ENCODE measurements at regions not wholly inside any gene's neighbourhood (a gene's known extent, or its start where the extent isn't known, plus 50 kb on each side); places are given as distances from the start of the nearest gene placed in this dataset.

DNA sequence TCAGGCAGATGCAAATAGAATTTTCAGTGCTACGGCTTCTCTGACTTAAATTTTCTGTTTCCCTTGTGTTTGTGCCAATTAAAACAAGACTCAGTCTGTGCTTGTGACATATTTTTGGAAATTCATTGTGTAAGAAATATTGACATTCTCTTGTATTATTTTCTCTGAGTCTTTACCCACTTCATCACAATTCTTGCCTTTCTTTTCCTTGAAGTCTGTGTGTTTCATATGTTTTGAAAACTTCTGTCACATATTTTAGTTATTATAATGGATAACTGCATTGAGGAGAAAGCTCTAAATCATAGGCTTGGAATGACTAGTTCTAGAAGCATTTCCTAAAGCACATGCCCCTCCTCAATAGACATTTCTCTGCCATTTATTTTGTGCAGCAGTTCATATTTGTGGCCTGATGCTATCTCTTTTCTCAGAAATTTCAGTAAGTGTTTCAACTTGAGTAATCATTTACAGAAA, 206.6 kb downstream of the PALM2AKAP2 start:
- no peaks in the 10 kb centered on the region; a peak in 1 of 5 replicates for H3K27me3 ChIP-seq (ENCODE audit: control insufficient read depth in 1 of 2, insufficient read depth in 2 of 2, low read length in 2 of 2)
- no peak overlapping the region for H3K27ac ChIP-seq (ENCODE audit: extremely low read length, insufficient read depth, low read length)
- FAIRE-seq (no peak), DNase-seq (ENCODE audit: low spot score) (no peak), ATAC-seq (no peak)
- 73% methylated on average over 1 of the region's 1 CpG for WGBS (ENCODE audit: low lambda C conversion rate)
- H3K4me1 ChIP-seq (ENCODE audit: insufficient read depth, low read length): no peaks in the 10 kb centered on the region
- no peaks in the 10 kb centered on the region for H4K20me1 ChIP-seq (ENCODE audit: insufficient read depth, low read length)
- no TSS peak for BruUV-seq (replicated peaks)
- ChIA-PET CTCF (ENCODE audit: low intra/inter-chr PET ratio, low total read pairs) (no interaction called here), POLR2A (no interaction called here)
- H3K4me2 ChIP-seq (ENCODE audit: low read depth, low read length): no peak overlapping the region
- TF ChIP-seq CBX1 (IDR thresholded peaks at IDR 0.05; ENCODE audit: low read depth) (no peak), LCORL (IDR thresholded peaks at IDR 0.05) (no peak), LCORL (CRISPR knock-in tag; IDR thresholded peaks at IDR 0.05) (no peak), ZNF34 (CRISPR knock-in tag; IDR thresholded peaks at IDR 0.05; ENCODE audit: borderline replicate concordance) (no peak), TCF12 (IDR thresholded peaks at IDR 0.05) (no peak), TCF12 (CRISPR knock-in tag; IDR thresholded peaks at IDR 0.05) (no peak), ZNF839 (CRISPR knock-in tag; IDR thresholded peaks at IDR 0.05; ENCODE audit: borderline replicate concordance) (no peak), ZNF816 (CRISPR knock-in tag; IDR thresholded peaks at IDR 0.05; ENCODE audit: borderline replicate concordance) (no peak)
- TF ChIP-seq, protein P1, sequence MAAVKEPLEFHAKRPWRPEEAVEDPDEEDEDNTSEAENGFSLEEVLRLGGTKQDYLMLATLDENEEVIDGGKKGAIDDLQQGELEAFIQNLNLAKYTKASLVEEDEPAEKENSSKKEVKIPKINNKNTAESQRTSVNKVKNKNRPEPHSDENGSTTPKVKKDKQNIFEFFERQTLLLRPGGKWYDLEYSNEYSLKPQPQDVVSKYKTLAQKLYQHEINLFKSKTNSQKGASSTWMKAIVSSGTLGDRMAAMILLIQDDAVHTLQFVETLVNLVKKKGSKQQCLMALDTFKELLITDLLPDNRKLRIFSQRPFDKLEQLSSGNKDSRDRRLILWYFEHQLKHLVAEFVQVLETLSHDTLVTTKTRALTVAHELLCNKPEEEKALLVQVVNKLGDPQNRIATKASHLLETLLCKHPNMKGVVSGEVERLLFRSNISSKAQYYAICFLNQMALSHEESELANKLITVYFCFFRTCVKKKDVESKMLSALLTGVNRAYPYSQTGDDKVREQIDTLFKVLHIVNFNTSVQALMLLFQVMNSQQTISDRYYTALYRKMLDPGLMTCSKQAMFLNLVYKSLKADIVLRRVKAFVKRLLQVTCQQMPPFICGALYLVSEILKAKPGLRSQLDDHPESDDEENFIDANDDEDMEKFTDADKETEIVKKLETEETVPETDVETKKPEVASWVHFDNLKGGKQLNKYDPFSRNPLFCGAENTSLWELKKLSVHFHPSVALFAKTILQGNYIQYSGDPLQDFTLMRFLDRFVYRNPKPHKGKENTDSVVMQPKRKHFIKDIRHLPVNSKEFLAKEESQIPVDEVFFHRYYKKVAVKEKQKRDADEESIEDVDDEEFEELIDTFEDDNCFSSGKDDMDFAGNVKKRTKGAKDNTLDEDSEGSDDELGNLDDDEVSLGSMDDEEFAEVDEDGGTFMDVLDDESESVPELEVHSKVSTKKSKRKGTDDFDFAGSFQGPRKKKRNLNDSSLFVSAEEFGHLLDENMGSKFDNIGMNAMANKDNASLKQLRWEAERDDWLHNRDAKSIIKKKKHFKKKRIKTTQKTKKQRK (IDR thresholded peaks at IDR 0.05; ENCODE audit: low read length): no peak
- in situ Hi-C loops (cut with HindIII; ENCODE audit: extremely low pct_ligation_motif_present, low pct_unique_long_range_greater_than_20kb): no loop called here
- H3K36me3 ChIP-seq (replicated peaks in 1 of 2; ENCODE audit: control insufficient read depth in 1 of 2, insufficient read depth in 2 of 2, low read length in 2 of 2): no peaks in the 10 kb centered on the region
- H3K79me2 ChIP-seq (ENCODE audit: insufficient read depth, low read length): no peaks in the 10 kb centered on the region
- no peaks in the 10 kb centered on the region for H3K9me3 ChIP-seq (ENCODE audit: low read length)
- H3K9ac ChIP-seq (ENCODE audit: insufficient read depth, low read depth, low read length): no peak overlapping the region
- no peak overlapping the region for H2AFZ ChIP-seq (ENCODE audit: low read length)
- intact Hi-C loops (cut with micrococcal nuclease; ENCODE audit: unreplicated experiment): no loop called here
- no peak overlapping the region for H3K4me3 ChIP-seq (replicated peaks in 1 of 3; ENCODE audit: insufficient read depth in 1 of 3, low read depth in 2 of 3, low read length in 3 of 3)
